Islet precursor cell (in vitro differentiated cells): ENCODE measurements at regions not wholly inside any gene's neighbourhood (a gene's known extent, or its start where the extent isn't known, plus 50 kb on each side); places are given as distances from the start of the nearest gene placed in this dataset.
"Not testable (repeated sequence)": the region's sequence is repeated elsewhere in the genome, so short reads cannot be mapped to it uniquely, and the experiment has no call there.

ENCODE experiments used
- DNase-seq: peaks from one replicate; pipeline ENCODE4 v3.0.0-alpha.2; 2018

DNA sequence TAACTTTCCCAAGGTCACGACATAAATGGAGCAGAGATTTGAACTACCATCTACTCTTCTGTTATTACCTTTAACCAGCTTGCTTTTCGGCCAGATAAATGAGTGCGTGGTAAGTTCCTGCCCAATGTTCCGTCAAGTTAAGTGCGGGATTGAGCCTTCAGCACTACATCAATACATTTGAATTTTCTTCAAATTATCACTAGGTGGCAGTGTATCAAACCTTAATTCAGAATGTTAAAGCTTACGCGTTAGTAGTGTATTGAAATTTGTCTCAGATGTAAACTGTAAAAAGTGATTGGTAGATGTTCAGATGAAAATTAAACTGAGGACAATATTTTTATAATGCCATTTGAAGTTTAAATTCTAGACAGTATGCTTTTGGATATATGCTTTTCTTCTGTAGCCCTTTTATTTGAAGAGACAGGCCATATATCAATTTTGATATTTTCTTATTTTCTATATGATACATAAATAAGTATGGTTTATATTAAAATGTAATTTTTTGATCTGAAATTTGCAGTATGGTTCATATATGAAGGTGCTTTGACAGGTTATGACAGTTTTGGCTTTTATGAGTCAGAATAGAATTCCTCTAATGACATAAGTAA, 681.3 kb downstream of the ADCYAP1 start:
- no peak for DNase-seq

DNA sequence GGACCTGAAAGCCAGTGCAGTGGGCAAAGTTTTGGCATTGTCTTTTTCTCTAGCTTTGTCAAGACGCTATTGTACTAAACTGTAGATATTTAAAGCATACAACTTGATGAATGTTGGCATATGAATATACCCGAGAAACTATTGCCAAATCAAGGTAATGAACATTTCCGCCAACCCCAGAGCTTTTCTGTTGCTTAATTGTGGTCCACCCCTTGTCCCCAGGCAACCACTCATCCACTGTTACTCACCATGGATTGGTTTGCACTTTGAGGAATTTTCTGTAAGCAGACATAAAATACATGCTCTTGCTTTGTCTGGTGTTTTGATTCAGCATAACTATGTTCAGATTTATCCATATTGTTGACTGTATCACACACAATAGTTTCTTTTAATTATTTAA, 688.4 kb downstream of the ADCYAP1 start:
- no peak for DNase-seq

DNA sequence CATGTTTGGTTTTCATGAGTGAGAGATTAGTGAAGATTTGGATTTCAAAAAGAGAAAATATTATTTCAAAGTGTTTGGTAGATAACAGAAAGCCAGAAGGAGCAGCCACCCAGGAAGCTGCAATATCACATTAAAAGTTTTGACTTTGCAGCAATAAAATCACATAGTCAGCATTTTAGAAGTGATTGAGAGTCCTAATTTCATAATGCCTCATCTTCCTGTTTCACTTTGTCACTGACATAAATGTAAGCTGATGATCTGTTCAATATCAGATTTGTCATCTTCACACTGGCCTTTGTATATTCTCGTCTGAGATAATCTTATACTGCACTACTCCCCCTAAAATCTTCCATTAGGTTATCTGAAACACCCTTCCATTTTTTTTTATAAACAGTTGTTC, 690.5 kb downstream of the ADCYAP1 start:
- no peak for DNase-seq

DNA sequence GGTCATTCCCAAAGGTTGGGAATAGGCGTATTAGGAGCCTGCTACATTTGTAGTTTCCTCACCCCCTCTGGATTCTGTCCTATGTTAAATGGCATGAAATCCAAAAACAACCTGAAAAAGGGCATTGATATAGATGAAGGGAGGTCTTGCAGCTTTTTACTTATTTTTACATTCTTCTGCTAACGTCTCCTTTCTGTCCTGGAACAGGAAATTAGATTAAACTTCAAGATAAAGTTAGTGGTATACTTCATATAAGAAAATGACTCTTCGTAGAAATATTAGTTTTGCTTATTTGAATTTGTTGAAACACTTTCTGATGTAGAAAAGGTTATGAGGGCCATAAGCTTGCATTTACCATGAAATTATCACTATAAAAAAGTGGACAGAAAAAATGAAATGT, 694.5 kb downstream of the ADCYAP1 start:
- DNase-seq, result no peak

DNA sequence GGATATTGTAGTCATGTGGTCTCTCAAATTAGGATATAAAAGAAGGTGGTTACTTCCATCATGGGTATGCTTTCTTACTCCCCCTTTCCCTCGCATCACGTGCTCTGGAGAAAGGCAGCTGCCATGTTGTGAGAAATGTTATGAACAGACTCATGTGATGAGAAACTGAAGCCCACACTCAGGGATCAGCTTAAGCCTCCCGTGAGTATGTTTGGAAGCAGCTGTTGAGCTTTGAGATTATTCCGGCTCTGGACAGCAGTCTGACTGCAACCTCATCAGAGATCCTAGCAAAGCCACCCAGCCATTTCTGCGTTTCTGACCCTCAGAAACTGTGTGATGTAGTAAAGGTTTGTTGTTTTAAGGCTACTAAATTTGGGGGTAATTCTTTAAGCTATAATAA, 700.1 kb downstream of the ADCYAP1 start:
- no peak for DNase-seq

DNA sequence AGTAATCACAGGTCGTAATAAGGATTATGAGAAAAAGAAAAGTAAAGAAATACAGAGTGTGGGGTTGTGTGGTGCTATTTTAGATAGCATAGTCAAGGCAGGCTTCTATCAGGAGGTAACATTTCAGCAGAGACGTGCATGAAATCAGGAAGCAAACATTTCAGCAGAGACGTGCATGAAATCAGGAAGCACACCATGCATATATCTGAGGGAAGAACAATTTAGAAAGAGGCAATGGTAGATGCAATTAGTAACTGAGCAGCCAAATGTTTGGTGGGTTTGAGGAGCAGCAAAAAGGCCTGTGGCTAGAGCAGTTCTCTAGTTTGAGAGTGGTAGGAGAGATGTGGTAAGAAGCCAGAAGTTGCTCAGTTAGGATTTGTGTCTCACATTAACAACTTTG, 713.7 kb downstream of the ADCYAP1 start:
- no peak for DNase-seq

DNA sequence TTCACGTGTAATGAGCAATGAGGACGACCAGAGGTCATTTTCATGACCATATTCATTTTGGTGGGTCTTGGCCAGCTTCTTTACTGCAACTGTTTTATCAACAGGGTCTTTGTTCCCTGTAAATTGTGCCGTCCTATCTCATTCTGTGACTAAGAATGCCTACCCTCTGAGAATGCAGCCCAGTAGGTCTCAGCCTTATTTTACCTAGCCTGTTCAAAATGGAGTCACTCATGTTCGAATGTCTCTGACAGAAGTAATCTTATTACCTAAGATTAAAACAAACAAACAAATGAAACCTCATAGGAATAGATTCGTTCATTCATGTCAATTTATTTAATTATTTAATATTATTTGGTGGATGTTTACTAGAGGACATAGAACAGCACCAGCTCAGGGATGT, 714.8 kb downstream of the ADCYAP1 start:
- DNase-seq, result no peak

DNA sequence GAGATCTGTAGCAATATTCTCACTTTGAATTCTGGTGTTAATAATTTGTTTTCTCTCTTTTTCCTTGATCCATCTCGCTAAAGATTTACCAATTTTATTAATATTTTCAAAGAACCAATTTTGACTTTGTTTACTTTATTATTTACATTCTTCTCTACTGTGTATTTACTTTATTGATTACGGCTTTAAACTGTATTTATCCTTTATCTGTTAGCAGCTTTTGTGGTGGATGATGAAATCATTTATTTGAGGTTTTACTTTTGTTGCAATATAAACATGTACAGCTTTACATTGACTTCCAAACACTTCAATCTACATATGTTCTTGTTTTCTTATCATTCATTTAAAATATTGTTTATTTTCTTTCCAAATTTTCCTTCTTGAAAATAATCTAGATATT, 719.9 kb downstream of the ADCYAP1 start:
- no peak for DNase-seq

DNA sequence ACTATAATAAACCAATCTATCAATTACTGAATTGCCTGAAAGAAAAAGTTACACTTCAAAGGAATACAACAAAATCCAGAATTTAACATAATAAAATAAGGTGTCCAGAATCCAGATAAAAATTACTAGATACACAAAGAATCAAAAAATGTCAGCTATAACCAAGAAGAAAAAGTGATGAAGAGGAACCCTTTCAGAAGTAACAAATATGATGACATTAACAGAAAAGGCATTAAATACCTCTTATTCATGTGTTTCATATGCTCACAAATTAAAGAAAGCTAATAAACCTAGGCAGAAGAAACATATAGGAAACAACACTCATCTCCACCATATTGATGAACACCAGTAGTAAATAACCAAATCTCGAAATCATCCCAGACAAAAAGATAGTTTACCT, 722.8 kb downstream of the ADCYAP1 start:
- DNase-seq, result no peak

DNA sequence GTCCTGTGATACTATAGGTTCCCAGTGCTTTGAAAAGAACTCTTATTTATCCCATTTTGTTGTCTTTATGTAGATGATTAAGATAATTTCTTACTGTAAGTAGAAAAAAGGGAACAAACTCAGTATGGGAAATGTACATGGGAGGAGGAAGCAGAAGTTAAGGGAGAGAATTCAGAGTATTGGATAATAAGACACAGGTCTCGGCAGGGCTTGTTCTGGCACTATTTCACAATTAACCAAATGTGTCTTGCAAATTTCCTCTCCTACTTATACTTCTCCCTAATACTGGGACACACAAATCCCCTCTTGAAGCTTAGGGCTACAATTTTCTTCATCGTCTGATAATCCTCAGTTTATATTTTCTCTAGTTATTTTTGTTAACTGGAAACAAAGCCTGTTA, 744.0 kb downstream of the ADCYAP1 start:
- no peak for DNase-seq

DNA sequence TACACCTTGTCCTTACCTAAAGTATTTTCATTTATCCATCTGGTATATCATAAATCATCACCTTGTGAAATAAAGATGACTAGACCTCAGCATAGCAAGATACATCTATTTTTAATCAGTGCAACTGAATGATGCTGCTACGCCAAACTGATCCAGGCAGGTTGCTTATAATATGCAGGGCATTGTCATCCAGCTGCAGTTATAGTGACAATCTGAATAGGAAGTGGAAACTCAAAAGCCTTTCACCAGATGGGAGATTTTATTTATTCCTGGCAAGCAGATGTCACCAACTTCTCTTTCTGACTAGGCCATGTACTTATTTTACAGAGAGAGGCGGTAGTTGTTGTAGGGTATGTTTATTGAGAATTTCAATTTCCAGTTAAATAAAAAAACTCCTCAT, 747.3 kb downstream of the ADCYAP1 start:
- DNase-seq, result no peak

DNA sequence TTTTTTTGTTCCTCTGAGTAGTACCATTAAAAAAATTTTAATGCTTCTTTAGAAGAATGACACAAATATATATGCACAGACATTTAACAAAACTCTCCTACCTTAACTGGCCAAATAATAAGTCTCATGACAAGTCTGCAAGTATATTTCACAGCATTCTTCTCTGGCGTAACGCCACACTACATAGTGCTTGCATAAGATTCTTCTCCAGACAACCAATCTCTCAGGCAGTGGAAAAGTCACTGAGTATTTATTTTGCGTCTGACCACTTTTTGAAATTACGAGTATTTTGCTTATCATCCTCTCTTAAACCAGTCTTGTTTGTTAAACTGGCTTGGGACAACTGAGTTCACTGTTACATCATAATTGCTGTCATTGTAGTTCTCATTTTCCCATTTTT, 749.2 kb downstream of the ADCYAP1 start:
- DNase-seq, result no peak

DNA sequence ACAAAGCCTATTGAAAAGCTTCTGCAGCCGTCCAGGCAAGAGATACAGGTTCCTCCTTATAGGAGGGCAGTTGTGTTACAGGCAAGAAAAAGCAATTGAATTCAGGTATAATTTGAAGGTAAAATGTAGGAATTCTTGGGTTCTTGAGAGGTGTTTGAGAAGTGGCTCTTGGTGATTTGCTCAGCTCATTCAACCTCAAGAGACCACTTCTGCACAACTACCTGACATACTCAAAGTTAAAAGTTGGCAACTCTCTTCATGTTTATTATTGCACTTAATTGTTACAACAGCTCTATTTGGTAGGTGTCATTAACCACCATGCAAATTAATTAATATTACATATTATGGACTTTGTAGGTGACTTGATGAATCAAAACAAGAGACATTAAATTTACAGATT, 753.2 kb downstream of the ADCYAP1 start:
- DNase-seq, result no peak

DNA sequence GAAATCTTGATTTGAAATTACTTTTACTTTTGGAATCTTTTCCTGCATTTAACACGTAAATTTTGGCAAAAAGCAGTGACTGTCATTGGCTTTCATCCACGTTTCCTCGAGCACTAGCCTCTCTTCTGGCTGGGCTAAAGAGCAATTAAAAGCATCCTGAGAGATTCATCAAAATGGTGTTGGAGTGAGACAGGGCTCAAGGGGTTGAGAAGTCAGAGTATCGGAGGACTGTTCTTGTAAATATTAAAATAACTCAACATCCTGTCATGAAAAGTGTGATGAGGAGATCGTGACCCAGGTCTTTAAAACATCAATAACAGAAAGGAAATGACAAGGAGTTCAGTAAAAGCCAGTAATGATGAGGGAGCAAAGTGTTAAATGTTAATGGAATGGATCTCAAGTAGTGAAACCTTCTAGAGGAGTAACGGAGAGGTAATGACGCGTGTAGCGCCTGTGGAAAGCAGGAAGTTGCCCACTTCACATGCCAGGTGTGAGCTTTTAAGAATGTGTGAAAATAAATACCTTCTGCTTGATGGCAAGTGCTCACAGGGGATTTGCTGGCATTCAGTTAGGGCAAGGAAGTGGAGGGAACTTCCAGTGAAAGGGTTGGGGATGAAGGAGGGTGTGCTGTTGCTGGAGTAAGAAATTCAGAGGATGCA, 754.4 kb downstream of the ADCYAP1 start:
- no peak for DNase-seq

DNA sequence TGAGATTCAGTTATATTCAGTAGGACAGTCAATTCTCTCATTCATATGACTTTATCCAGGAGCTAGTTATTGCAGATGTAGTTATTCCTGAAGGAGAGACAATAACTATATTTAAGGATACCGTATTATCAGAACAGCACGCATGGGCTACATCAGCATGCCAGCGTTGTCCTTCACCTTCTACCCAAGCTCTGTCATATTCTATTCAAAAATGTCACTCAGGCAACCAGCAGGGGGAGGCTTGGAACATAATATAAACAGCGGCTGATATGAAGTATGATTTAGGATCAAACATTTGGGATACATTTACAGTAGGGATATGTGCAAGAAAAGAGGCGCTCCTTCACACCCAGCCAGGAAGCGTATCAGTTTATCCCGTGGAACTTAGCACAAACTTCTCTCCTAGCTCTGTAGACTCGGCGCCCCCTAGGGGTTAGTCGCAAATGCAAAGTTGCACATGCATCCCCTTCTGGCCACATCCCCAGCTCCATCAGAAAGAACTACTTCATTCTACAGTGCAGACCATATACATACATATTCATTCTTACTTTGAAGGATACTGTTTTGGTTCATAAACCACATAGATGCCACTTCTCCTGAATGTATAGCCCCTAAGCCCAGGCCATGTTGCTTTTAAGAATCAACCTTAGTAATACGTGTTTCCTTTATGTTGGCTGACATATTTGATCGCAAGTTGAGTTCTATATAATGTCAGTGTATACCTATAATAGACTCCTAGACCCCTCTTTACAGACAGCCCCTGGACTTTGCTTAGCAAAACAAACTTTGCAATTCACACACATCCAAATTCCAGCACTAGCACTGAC, 759.4 kb downstream of the ADCYAP1 start:
- peak; percentile 80 for DNase-seq

DNA sequence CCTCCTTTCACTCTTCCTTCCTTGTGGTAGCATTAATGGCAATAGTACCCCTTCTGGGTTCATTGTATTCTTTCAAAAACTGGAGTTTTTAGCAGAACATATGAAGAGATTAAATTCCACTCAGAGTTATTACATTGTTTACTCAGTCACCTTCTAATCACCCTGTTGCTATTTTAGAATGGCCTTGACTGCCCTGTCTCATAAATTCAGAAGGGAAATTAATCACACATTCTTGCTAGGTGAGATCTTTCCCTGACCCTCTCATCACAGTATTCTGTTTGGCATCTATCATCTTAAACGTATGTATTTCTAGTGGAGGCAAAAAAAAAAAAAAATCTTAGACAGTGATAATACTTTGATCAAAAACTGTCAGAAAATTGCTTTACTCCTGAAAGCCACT, 760.4 kb downstream of the ADCYAP1 start:
- no peak for DNase-seq

DNA sequence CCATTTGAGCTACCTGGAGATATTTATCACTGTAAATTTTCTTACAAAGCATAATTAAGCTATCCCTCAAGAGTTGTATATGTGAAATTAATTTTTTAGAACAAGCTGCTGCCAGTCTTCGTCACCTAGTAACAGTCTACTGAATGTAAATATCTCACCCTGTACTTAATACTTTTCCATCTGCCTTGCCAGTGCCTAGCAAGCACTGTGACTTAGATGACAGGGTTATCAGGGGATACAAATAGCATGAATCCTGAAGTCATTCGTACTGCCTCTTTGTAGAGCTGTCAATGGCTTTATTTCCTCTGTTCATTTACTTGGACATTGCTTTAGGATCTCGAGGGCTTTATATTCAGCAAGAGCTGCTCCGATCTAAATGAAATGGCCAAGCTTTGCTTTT, 763.6 kb downstream of the ADCYAP1 start:
- no peak for DNase-seq

DNA sequence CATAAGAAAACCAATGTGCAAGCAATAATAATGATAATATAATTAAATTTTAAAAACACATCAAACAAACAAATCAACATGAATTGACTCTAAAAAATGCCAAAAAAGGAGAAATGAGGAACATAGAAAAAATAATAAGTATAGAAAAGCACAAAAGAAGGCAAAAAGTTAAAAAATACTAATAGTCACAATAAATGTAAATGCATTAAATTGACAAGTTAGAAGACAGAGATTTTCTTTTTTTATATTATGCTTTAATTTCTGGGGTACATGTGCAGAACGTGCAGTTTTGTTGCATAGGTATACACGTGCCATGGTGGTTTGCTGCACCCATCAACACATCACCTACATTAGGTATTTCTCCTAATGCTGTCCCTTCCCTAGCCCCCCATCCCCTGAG, 767.0 kb downstream of the ADCYAP1 start:
- not testable (repeated sequence) for DNase-seq

DNA sequence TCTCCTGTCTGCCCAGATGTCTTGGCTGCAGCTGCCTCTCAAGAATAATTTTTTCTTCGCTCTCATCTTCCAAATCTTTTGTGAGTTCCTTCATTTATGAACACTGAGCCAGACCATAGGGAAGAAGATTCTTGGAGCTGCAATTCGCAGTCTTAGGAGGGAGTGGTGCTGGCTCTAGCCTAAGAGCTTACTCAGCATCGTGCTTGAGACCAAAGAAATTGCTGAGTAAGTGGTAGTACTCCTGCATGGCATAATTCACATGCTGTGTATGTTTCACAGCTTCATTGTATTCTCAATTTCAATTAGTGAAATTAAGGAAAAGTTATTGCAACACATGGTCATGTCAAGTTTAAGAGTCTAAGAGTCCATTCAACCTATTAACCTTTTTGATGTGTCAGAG, 771.7 kb downstream of the ADCYAP1 start:
- DNase-seq, result no peak

DNA sequence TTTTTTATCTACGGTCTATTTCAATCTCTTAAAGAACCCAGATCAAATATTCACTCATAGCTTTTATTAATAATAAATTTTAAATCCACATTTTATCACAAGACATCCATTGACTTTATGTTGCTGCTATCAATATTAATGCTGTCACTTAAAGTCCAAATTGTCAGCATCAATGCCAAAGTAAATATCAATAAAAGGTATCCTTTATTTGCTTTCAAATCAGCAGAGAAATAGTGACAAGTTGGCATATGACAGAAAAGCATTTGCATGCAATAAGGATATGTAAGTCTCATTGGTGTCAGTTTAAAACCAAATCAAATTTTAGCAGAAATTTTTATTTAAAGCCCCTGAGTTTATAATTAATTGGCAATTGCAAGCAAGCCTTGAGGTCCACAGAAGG, 775.4 kb downstream of the ADCYAP1 start:
- DNase-seq, result no peak

DNA sequence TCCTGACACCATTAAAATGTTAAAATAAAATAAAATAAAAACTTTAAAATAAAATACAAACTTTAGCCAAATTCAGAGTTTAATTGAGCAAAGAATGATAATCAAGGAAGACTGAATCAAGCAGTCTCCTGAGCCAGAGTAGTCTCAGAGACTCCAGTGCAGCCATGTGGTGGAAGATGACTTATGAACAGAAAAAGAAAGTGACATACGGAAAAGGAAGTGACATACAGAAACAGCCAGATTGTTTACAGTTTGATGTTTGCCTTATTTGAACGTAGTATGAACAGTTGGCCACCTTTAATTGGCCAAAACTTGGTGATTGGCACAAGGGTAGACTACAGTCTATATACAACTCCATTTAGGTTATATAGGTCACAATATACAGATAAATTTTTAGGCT, 787.2 kb downstream of the ADCYAP1 start:
- no peak for DNase-seq

DNA sequence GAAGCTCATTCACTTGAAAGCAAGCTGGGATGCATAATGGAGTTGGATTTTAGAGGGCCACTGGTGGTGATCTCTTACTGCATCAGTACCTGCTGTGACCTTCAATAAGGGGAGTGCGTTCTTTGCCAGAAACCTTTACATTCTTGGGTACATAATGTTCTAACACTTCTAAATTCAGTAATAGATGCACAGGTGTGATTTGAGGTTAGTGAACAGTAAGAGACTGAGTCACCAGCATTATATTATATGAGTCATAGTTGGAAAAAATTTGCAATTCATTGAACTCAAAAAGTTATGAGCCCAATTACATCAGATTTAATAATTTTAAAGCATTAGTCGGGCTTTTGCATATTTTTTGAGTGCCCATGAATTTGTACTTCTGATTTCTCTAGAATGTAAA, 803.3 kb downstream of the ADCYAP1 start:
- DNase-seq, result no peak

DNA sequence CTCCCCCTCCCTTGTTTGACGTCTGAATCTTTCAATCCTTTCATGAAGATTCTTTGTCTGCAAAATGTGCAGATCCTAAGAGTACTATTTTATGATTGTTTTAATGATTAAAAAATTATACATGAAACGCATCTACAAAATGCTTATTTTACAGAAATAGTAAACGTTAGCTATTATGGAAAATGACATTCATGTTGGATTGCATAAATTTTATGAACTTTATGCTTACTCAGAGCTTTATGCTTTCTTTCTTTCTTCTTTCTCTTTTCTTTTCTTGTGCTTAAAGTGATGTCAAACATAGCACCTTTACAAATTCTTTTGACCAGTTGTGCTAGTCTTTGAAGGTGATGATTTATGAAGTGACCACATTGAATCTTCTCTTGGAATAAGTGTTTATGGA, 805.4 kb downstream of the ADCYAP1 start:
- DNase-seq, result no peak

DNA sequence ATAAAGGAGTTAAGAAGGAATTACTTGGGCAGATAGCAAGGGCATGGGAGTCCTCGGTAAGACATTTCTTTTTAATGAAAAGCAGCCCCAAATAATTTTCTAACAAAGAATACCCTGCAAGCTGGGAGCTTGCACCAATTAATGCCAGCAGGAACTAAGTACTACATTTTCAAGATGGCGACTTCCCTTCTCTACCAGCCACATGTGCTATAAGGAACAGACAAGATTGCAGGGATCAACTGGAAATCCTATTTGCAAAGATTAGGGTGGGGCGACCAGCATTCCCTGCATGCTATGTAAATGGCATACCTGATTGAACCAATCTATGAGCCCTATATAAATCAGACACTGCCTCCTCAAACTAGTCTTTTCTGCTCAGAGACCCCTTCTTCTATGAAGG, 827.5 kb downstream of the ADCYAP1 start:
- DNase-seq, result no peak
